IMR-90 (cell line): ENCODE measurements at regions not wholly inside any gene's neighbourhood (a gene's known extent, or its start where the extent isn't known, plus 50 kb on each side); places are given as distances from the start of the nearest gene placed in this dataset.

Experiments
- ATAC-seq: fragments of 200-7000 bp; cut with Tn5 transposase; 2 replicates; pipeline ENCODE4 v1.9.1; 2020; ENCODE audit warnings: low read depth, mild to moderate bottlenecking, moderate library complexity
- BruUV-seq: library from RNA; stranded (reverse); fragments of 400-500 nt; replicated peaks from 2 replicates; lab custom pipeline; 2021; lab: Mats Ljungman, UMichigan
- CTCF ChIA-PET: fragments of 300-600 bp; formaldehyde crosslinking; extraction: SDS; loops from one replicate; lab custom pipeline; 2021; ENCODE audit warnings: antibody characterized with exemption; lab: Yijun Ruan, JAX
- POLR2A ChIA-PET: fragments of 300-600 bp; sonication (Branson Sonifier 250); formaldehyde crosslinking; loops from one replicate; lab custom pipeline; 2022; ENCODE audit warnings: antibody characterized with exemption; ENCODE audit not compliant: unreplicated experiment; lab: Charles Lee
- DNase-seq: peaks from one replicate; pipeline ENCODE4 v3.0.0; 2013
- H2AFZ ChIP-seq: replicated peaks from 2 replicates; pipeline ENCODE3; 2013; ENCODE audit warnings: low read length, mild to moderate bottlenecking; ENCODE audit not compliant: poor library complexity
- H2AK5ac ChIP-seq: 2 replicates; pipeline ENCODE4 v1.6.1; 2013; ENCODE audit warnings: low read depth, low read length, inconsistent platforms
- H2AK9ac ChIP-seq: replicated peaks from 2 replicates; pipeline ENCODE3; 2013; ENCODE audit warnings: mild to moderate bottlenecking, low read depth, low read length, moderate library complexity; ENCODE audit not compliant: poor library complexity
- H2BK120ac ChIP-seq: 2 replicates; pipeline ENCODE4 v1.6.1; 2013; ENCODE audit warnings: low read depth, low read length, inconsistent platforms
- H2BK15ac ChIP-seq: 3 replicates; pipeline ENCODE4 v1.6.1; 2013; ENCODE audit warnings: low read depth, low read length, inconsistent platforms
- H2BK20ac ChIP-seq: 2 replicates; pipeline ENCODE4 v1.6.1; 2013; ENCODE audit warnings: low read depth, mild to moderate bottlenecking, inconsistent platforms, low read length, moderate library complexity
- H2BK5ac ChIP-seq: 2 replicates; pipeline ENCODE4 v1.6.1; 2013; ENCODE audit warnings: mild to moderate bottlenecking, low read depth, low read length, inconsistent platforms; ENCODE audit not compliant: poor library complexity, severe bottlenecking
- H3K14ac ChIP-seq: replicated peaks from 2 replicates; pipeline ENCODE4 v1.6.1; 2013; ENCODE audit warnings: low read depth, low read length, inconsistent platforms
- H3K18ac ChIP-seq: 2 replicates; pipeline ENCODE4 v1.6.1; 2013; ENCODE audit warnings: low read depth, low read length, control low read depth
- H3K23ac ChIP-seq: 2 replicates; pipeline ENCODE4 v1.6.1; 2013; ENCODE audit warnings: low read depth, low read length, inconsistent platforms
- H3K27ac ChIP-seq: 2 replicates; pipeline ENCODE4 v1.5.1; 2013; ENCODE audit warnings: mild to moderate bottlenecking, control low read depth, low read length; ENCODE audit not compliant: insufficient read depth
- H3K27me3 ChIP-seq: 2 replicates; pipeline ENCODE4 v1.6.1; 2013; ENCODE audit warnings: low read length; ENCODE audit not compliant: control insufficient read depth, insufficient read depth
- H3K36me3 ChIP-seq: 2 replicates; pipeline ENCODE4 v1.6.1; 2013; ENCODE audit warnings: low read length, mixed read lengths; ENCODE audit not compliant: control insufficient read depth, insufficient read depth
- H3K4ac ChIP-seq: 2 replicates; pipeline ENCODE4 v1.6.1; 2013; ENCODE audit warnings: low read depth, low read length, inconsistent platforms
- H3K4me1 ChIP-seq: 2 replicates; pipeline ENCODE4 v1.6.1; 2013; ENCODE audit warnings: low read length, mixed read lengths; ENCODE audit not compliant: control insufficient read depth, insufficient read depth
- H3K4me2 ChIP-seq: 2 replicates; pipeline ENCODE4 v1.6.1; 2013; ENCODE audit warnings: low read depth, mild to moderate bottlenecking, control low read depth, low read length, moderate library complexity
- H3K4me3 ChIP-seq: 2 replicates; pipeline ENCODE4 v1.5.1; 2013; ENCODE audit warnings: low read depth, mild to moderate bottlenecking, control low read depth, low read length, moderate library complexity; ENCODE audit not compliant: insufficient read depth
- H3K56ac ChIP-seq: 2 replicates; pipeline ENCODE4 v1.6.1; 2013; ENCODE audit warnings: low read length, inconsistent platforms; ENCODE audit not compliant: insufficient read depth; ENCODE audit errors: extremely low read depth
- H3K79me1 ChIP-seq, 2 experiments: 2 replicates each; pipeline ENCODE4 v1.6.1; 2013; ENCODE audit warnings: low read length in 2 of 2, inconsistent platforms in 1 of 2, low read depth in 1 of 2
- H3K9ac ChIP-seq: 2 replicates; pipeline ENCODE4 v1.6.1; 2013; ENCODE audit warnings: low read depth, low read length, control low read depth
- H3K9me1 ChIP-seq: 2 replicates; pipeline ENCODE4 v1.6.1; 2013; ENCODE audit warnings: low read length, inconsistent platforms; ENCODE audit not compliant: insufficient read depth
- H3K9me3 ChIP-seq: 2 replicates; pipeline ENCODE4 v1.6.1; 2013; ENCODE audit warnings: low read length; ENCODE audit not compliant: control insufficient read depth, insufficient read depth
- H4K20me1 ChIP-seq: 2 replicates; pipeline ENCODE4 v1.6.1; 2013; ENCODE audit warnings: low read length, inconsistent platforms; ENCODE audit not compliant: insufficient read depth
- H4K5ac ChIP-seq: 2 replicates; pipeline ENCODE4 v1.6.1; 2013; ENCODE audit warnings: mild to moderate bottlenecking, low read depth, low read length, control low read depth
- H4K8ac ChIP-seq, 2 experiments: 2 replicates each; pipeline ENCODE4 v1.6.1; 2013; ENCODE audit warnings: low read depth in 2 of 2, low read length in 2 of 2, control low read depth in 1 of 2, inconsistent platforms in 1 of 2
- H4K91ac ChIP-seq: 2 replicates; pipeline ENCODE4 v1.6.1; 2013; ENCODE audit warnings: low read depth, low read length, inconsistent platforms; ENCODE audit not compliant: insufficient read depth
- BHLHE40 ChIP-seq: fragments of 150-350 bp; IDR thresholded peaks from 2 replicates; pipeline ENCODE4 v1.6.1; 2016; ENCODE audit warnings: mild to moderate bottlenecking, low read depth, low read length
- CEBPB ChIP-seq: IDR thresholded peaks from 2 replicates; pipeline ENCODE4 v1.6.1; 2012; ENCODE audit warnings: low read depth, low read length, improper control_type of control experiment
- CHD1 ChIP-seq: IDR thresholded peaks from 2 replicates; pipeline ENCODE4 v1.6.1; 2012; ENCODE audit warnings: low read depth, low read length, improper control_type of control experiment
- CTCF ChIP-seq: conservative IDR thresholded peaks from 2 replicates; pipeline ENCODE4 v1.5.1; 2012; ENCODE audit warnings: mild to moderate bottlenecking, low read depth, low read length, improper control_type of control experiment
- FOS ChIP-seq: fragments of 150-350 bp; IDR thresholded peaks from 2 replicates; pipeline ENCODE4 v1.6.1; 2016; ENCODE audit warnings: low read depth, low read length
- MAFK ChIP-seq: IDR thresholded peaks from 2 replicates; pipeline ENCODE4 v1.6.1; 2012; ENCODE audit warnings: low read depth, low read length, improper control_type of control experiment
- MXI1 ChIP-seq: IDR thresholded peaks from 2 replicates; pipeline ENCODE4 v1.6.1; 2012; ENCODE audit warnings: low read depth, mild to moderate bottlenecking, low read length, moderate library complexity, borderline replicate concordance
- NFE2L2 ChIP-seq: fragments of 150-350 bp; IDR thresholded peaks from 2 replicates; pipeline ENCODE4 v1.6.1; 2016; ENCODE audit warnings: low read depth, mild to moderate bottlenecking, low read length
- RAD21 ChIP-seq: IDR thresholded peaks from 2 replicates; pipeline ENCODE4 v1.6.1; 2012; ENCODE audit warnings: low read length, improper control_type of control experiment
- RCOR1 ChIP-seq: IDR thresholded peaks from 2 replicates; pipeline ENCODE4 v1.6.1; 2012; ENCODE audit warnings: mild to moderate bottlenecking, low read length, improper control_type of control experiment; ENCODE audit not compliant: insufficient replicate concordance
- RFX5 ChIP-seq: IDR thresholded peaks from 2 replicates; pipeline ENCODE4 v1.8.0; 2012; ENCODE audit warnings: low read depth, mild to moderate bottlenecking, low read length, moderate library complexity
- SMC3 ChIP-seq: fragments of 150-350 bp; IDR thresholded peaks from 2 replicates; pipeline ENCODE4 v1.6.1; 2016; ENCODE audit warnings: low read depth, mild to moderate bottlenecking, antibody characterized with exemption, low read length, moderate library complexity
- WGBS, 2 experiments: methylation state at CpG; one replicate each; pipeline versions ENCODE4 v1.1.5 to v1.1.7; 2013; ENCODE audit warnings: missing lambda C conversion rate in 2 of 2; ENCODE audit not compliant: insufficient read length in 1 of 2; ENCODE audit errors: extremely low coverage in 2 of 2; 5-methylcytosine and 5-hydroxymethylcytosine counted together
- dilution Hi-C: fragments of 300-500 bp; cut with HindIII; formaldehyde crosslinking; loops from one replicate; pipeline ENCODE4 v1.14.3; 2018; ENCODE audit warnings: low sequenced_read_pairs; ENCODE audit not compliant: unreplicated experiment
- in situ Hi-C: fragments of 300-500 bp; cut with MboI; formaldehyde crosslinking; loops from 3 replicates; pipeline ENCODE4 v1.14.3; 2019; ENCODE audit warnings: low sequenced_read_pairs, inconsistent platforms, mixed read lengths
- intact Hi-C: fragments of 100-400 bp; cut with micrococcal nuclease; formaldehyde crosslinking; loops from 2 replicates; pipeline ENCODE4 v1.10.0; 2022
- TF ChIP-seq, protein P1 (sequence below): fragments of 150-350 bp; IDR thresholded peaks from 2 replicates; pipeline ENCODE4 v1.6.1; 2016; ENCODE audit warnings: low read depth, mild to moderate bottlenecking, low read length, moderate library complexity, borderline replicate concordance
- TF ChIP-seq, protein P2 (sequence below): fragments of 150-350 bp; IDR thresholded peaks from 2 replicates; pipeline ENCODE4 v1.6.1; 2017; ENCODE audit warnings: mild to moderate bottlenecking, antibody characterized with exemption, low read length, low read depth

DNA sequence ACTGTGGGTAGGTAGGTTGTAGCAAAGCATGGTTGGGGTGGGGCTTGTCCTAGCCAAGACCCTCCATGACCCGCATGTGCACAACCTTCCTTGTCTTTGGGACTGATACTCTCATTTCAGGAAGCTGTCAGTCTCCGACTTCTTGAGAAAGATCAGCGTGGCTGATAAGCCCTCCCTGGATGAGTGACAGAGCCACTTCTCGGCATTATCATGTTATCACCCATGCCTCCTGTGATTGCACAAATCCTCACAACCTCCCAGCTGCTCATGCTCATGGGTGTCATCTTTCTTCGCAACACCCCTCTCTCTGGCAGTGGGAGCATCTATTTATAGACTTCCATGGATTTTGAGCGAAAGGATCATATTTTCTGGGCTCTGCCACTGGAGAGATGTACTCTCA is 314.2 kb downstream of the FOXL1 start:
- Histone ChIP-seq H4K20me1 (no peaks in the 10 kb centered on the region), H3K9me1 (peaks cover 3% of the 10 kb centered on the region; the same call in 1 of the 2 replicates), H2BK15ac (no peak overlapping the region), H3K27ac (no peak overlapping the region), H3K27me3 (0 out of 2 replicates have a peak, but pooled peaks cover 2% of the 10 kb centered on the region), H2AK9ac (no peak overlapping the region), H2BK120ac (no peak overlapping the region), H3K4ac (no peak overlapping the region), H3K4me2 (no peak overlapping the region), H3K4me3 (no peak overlapping the region), H2AFZ (peak overlapping the region; percentile 40), H3K9ac (no peak overlapping the region), H3K18ac (no peak overlapping the region), H3K23ac (peak overlapping the region; percentile 7; the same call in 1 of the 2 replicates), H2BK20ac (no peak overlapping the region), H2AK5ac (no peak overlapping the region), H4K8ac (no peak overlapping the region), H3K14ac (no peak overlapping the region), H2BK5ac (no peak overlapping the region), H3K9me3 (no peaks in the 10 kb centered on the region), H3K36me3 (no peaks in the 10 kb centered on the region), H4K91ac (no peak overlapping the region), H4K5ac (no peak overlapping the region), H3K79me1 (no peaks in the 10 kb centered on the region), H3K4me1 (peaks cover 2% of the 10 kb centered on the region), H3K56ac (no peak overlapping the region)
- POLR2A ChIA-PET = no interaction called here
- intact Hi-C loops = no loop called here
- no peak for TF ChIP-seq RAD21
- no peak for TF ChIP-seq MAFK
- no peak for TF ChIP-seq NFE2L2
- no peak for TF ChIP-seq BHLHE40
- TF ChIP-seq FOS = no peak
- TF ChIP-seq, protein P1, sequence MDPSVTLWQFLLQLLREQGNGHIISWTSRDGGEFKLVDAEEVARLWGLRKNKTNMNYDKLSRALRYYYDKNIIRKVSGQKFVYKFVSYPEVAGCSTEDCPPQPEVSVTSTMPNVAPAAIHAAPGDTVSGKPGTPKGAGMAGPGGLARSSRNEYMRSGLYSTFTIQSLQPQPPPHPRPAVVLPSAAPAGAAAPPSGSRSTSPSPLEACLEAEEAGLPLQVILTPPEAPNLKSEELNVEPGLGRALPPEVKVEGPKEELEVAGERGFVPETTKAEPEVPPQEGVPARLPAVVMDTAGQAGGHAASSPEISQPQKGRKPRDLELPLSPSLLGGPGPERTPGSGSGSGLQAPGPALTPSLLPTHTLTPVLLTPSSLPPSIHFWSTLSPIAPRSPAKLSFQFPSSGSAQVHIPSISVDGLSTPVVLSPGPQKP = no peak
- peak; percentile 64 for TF ChIP-seq CEBPB
- TF ChIP-seq SMC3 = no peak
- no peak for TF ChIP-seq CTCF
- no peak for TF ChIP-seq CHD1
- no peak for TF ChIP-seq RFX5
- TF ChIP-seq, protein P2, sequence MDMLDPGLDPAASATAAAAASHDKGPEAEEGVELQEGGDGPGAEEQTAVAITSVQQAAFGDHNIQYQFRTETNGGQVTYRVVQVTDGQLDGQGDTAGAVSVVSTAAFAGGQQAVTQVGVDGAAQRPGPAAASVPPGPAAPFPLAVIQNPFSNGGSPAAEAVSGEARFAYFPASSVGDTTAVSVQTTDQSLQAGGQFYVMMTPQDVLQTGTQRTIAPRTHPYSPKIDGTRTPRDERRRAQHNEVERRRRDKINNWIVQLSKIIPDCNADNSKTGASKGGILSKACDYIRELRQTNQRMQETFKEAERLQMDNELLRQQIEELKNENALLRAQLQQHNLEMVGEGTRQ = no peak
- peak; percentile 30; the same call in 1 of the 2 replicates for TF ChIP-seq MXI1
- TF ChIP-seq RCOR1 = no peak
- dilution Hi-C loops = no loop called here
- in situ Hi-C loops = no loop called here
- ATAC-seq (peak; percentile 54; the same call in 1 of the 2 replicates), DNase-seq (peak; percentile 59)
- no TSS peak for BruUV-seq
- CTCF ChIA-PET = no interaction called here
- 59% methylated on average over 4 of the region's 6 CpGs; no CpG with 5 or more reads in 1 of the 2 experiments for WGBS, 2 experiments
